Mucosa of descending colon (tissue), 3 donors: ENCODE measurements at regions not wholly inside any gene's neighbourhood (a gene's known extent, or its start where the extent isn't known, plus 50 kb on each side); places are given as distances from the start of the nearest gene placed in this dataset.

Experiments
- ATAC-seq: fragments of 200-7000 bp; cut with Tn5 transposase; one replicate; pipeline ENCODE4 v1.9.1; 2020; ENCODE audit warnings: mild to moderate bottlenecking, moderate library complexity
- DNase-seq, 3 donors: peaks; one replicate each; pipeline ENCODE4 v3.0.0-alpha.2; 2020
- H3K36me3 ChIP-seq: fragments of 200-600 bp; one replicate; pipeline ENCODE4 v1.8.0; 2021; ENCODE audit warnings: low read depth, mild to moderate bottlenecking
- H3K4me1 ChIP-seq: fragments of 200-600 bp; one replicate; pipeline ENCODE4 v1.8.0; 2021; ENCODE audit warnings: low read depth, mild to moderate bottlenecking
- H3K4me3 ChIP-seq: fragments of 200-600 bp; one replicate; pipeline ENCODE4 v1.8.0; 2021; ENCODE audit warnings: mild to moderate bottlenecking
- H3K9me3 ChIP-seq: fragments of 200-600 bp; one replicate; pipeline ENCODE4 v1.8.0; 2021; ENCODE audit warnings: mild to moderate bottlenecking
- CTCF ChIP-seq: fragments of 200-600 bp; IDR thresholded peaks from one replicate; pipeline ENCODE4 v1.8.0; 2022; ENCODE audit warnings: antibody characterized with exemption, mild to moderate bottlenecking
- intact Hi-C, 2 donors: fragments of 100-400 bp; cut with DNase I in 1 of 2; cut with micrococcal nuclease in 1 of 2; formaldehyde crosslinking; loops; one replicate each; pipeline versions ENCODE4 v1.11.0 to v1.11.1; 2022; cut with DNase I, micrococcal nuclease
- donor health status: DM: no; HTN: no; CAD: no; lungs with moderate emphysema.
- donor health status: DM: no; HTN: no; CAD: no.
- donor health status: DM: no; HTN: yes; CAD: no.

GRCh38 chr10:110399106-110399964, 94.6 kb upstream of the SMNDC1 start:
- intact Hi-C loops: no loop called here
- peak; percentile 16 for ATAC-seq

GRCh38 chr10:110399965-110400933, 95.5 kb upstream of the SMNDC1 start:
- intact Hi-C loops: no loop called here
- Histone ChIP-seq H3K4me1 (peaks cover 29% of the 10 kb centered on the region), H3K4me3 (no peak overlapping the region), H3K9me3 (no peaks in the 10 kb centered on the region), H3K36me3 (no peaks in the 10 kb centered on the region)
- ATAC-seq (no peak), DNase-seq (no peak)
- TF ChIP-seq CTCF: no peak

More at GRCh38 chr10:110399106-110399964, 94.6 kb upstream of the SMNDC1 start:
- DNase-seq: no peak
- no peak for TF ChIP-seq CTCF
- no peaks in the 10 kb centered on the region for H3K9me3 ChIP-seq
- H3K4me1 ChIP-seq: peaks cover 33% of the 10 kb centered on the region
- no peak overlapping the region for H3K4me3 ChIP-seq
- H3K36me3 ChIP-seq: no peaks in the 10 kb centered on the region

- intact Hi-C loops: no loop called here
- ATAC-seq (no peak), DNase-seq (no peak)
- H3K4me1 ChIP-seq: peaks cover 17% of the 10 kb centered on the region
- no peaks in the 10 kb centered on the region for H3K9me3 ChIP-seq
- no peak overlapping the region for H3K4me3 ChIP-seq
- no peak for TF ChIP-seq CTCF
- no peaks in the 10 kb centered on the region for H3K36me3 ChIP-seq
These were observed 96.2 kb upstream of the DUSP5 start for GRCh38 chr10:110401401-110402076.

- Histone ChIP-seq H3K9me3 (no peaks in the 10 kb centered on the region), H3K36me3 (no peaks in the 10 kb centered on the region), H3K4me3 (no peak overlapping the region), H3K4me1 (peaks cover 17% of the 10 kb centered on the region)
- no peak for TF ChIP-seq CTCF
- ATAC-seq: no peak
- DNase-seq: no peak
- intact Hi-C loops: no loop called here
These were observed 95.7 kb upstream of the DUSP5 start for GRCh38 chr10:110402077-110402416.

- Histone ChIP-seq H3K36me3 (no peaks in the 10 kb centered on the region), H3K9me3 (no peaks in the 10 kb centered on the region)
- no peak for ATAC-seq
These were observed 94.1 kb upstream of the DUSP5 start for GRCh38 chr10:110403593-110403992.

More at GRCh38 chr10:110403593-110403992, 94.1 kb upstream of the DUSP5 start:
- TF ChIP-seq CTCF: no peak
- Histone ChIP-seq H3K4me1 (peaks cover 8% of the 10 kb centered on the region), H3K4me3 (no peak overlapping the region)
- DNase-seq: no peak
- intact Hi-C loops: no loop called here
